Gastrocnemius medialis (tissue), 4 donors: ENCODE measurements at regions not wholly inside any gene's neighbourhood (a gene's known extent, or its start where the extent isn't known, plus 50 kb on each side); places are given as distances from the start of the nearest gene placed in this dataset.

Experiments
- CTCF ChIP-seq, 5 experiments: fragments of 450-650 bp in 3 of 5; fragments of 200-600 bp in 2 of 5; sonication (generic) in 2 of 5; IDR thresholded peaks in 4 of 5; conservative IDR thresholded peaks in 1 of 5; 1 replicate in 4 of 5; 2 replicates in 1 of 5; pipeline ENCODE4 v1.5.1; 2016 to 2019; ENCODE audit warnings: antibody characterized with exemption in 5 of 5, mild to moderate bottlenecking in 3 of 5, moderate library complexity in 3 of 5
- POLR2A ChIP-seq, 2 donors: fragments of 450-650 bp; IDR thresholded peaks; one replicate each; pipeline ENCODE4 v1.6.1; 2017; ENCODE audit warnings: antibody characterized with exemption in 2 of 2, mild to moderate bottlenecking in 2 of 2, moderate library complexity in 2 of 2

DNA sequence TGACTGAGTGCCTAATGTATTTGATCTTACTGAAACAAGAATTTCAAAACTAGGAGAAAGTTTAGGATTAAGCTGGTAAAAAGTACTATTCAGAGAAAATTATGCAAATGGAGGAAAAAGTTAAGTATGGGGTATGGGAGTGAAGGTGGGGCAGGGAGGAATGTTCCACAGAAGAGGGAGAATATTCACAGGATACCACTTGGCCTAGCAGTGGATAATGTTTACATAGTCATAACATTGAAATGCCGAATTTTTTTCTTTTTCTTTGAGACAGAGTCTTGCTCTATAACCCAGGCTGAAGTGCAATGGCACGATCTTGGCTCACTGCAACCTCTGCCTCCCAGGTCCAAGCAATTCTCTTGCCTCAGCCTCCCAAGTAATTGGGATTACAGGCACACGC, 61.2 kb upstream of the LMNB1 start:
- TF ChIP-seq CTCF (IDR thresholded peaks at IDR 0.05 in 4 of 5, conservative IDR thresholded peaks at IDR 0.05 in 1 of 5) (no peak), POLR2A (IDR thresholded peaks at IDR 0.05) (no peak)
